Esophagus squamous epithelium (tissue), 5 donors: ENCODE measurements at regions not wholly inside any gene's neighbourhood (a gene's known extent, or its start where the extent isn't known, plus 50 kb on each side); places are given as distances from the start of the nearest gene placed in this dataset.

Experiments used
- DNase-seq: peaks from one replicate; lab custom pipeline; 2025; lab: John Stamatoyannopoulos, UW
- H3K27ac ChIP-seq, 4 donors: fragments of 200-600 bp; sonication (generic); one replicate each; pipeline ENCODE4 v1.5.1; 2016 to 2019; ENCODE audit warnings: mild to moderate bottlenecking in 1 of 4
- H3K27me3 ChIP-seq, 4 donors: fragments of 200-600 bp; sonication (generic); 1 replicate in 3 of 4; 2 replicates in 1 of 4; pipeline versions ENCODE4 v1.5.1 to v1.6.0; 2017 to 2021; ENCODE audit warnings: antibody characterized with exemption in 1 of 4
- H3K36me3 ChIP-seq, 3 donors: fragments of 200-600 bp; sonication (generic); one replicate each; pipeline ENCODE4 v1.5.1; 2016 to 2019
- H3K4me1 ChIP-seq, 3 donors: fragments of 200-600 bp; sonication (generic); one replicate each; pipeline ENCODE4 v1.5.1; 2017 to 2019
- H3K4me3 ChIP-seq, 4 donors: fragments of 200-600 bp; sonication (generic); 1 replicate in 3 of 4; 2 replicates in 1 of 4; pipeline ENCODE4 v1.5.1; 2016 to 2019; ENCODE audit warnings: mild to moderate bottlenecking in 2 of 4, moderate library complexity in 1 of 4
- H3K9me3 ChIP-seq, 3 donors: fragments of 200-600 bp; sonication (generic); one replicate each; pipeline ENCODE4 v1.5.1; 2016 to 2019
- POLR2A ChIP-seq, 4 donors: fragments of 450-650 bp; IDR thresholded peaks; one replicate each; pipeline ENCODE4 v1.6.1; 2017; ENCODE audit warnings: antibody characterized with exemption in 4 of 4, mild to moderate bottlenecking in 4 of 4, moderate library complexity in 3 of 4
- WGBS, 2 donors: methylation state at CpG; one replicate each; pipeline ENCODE4 v1.1.5; 2018; 5-methylcytosine and 5-hydroxymethylcytosine counted together
- intact Hi-C: fragments of 100-400 bp; cut with DNase I; formaldehyde crosslinking; loops from one replicate; pipeline ENCODE4 v1.15.0; 2022
- TF ChIP-seq, protein P1 (sequence below), 6 experiments: fragments of 450-650 bp in 4 of 6; fragments of 200-600 bp in 2 of 6; sonication (generic) in 2 of 6; IDR thresholded peaks; one replicate each; pipeline ENCODE4 v1.5.1; 2016 to 2019; ENCODE audit warnings: antibody characterized with exemption in 6 of 6, mild to moderate bottlenecking in 4 of 6, moderate library complexity in 4 of 6
- donor health status: DM: yes; HTN: yes; CAD: no.

DNA sequence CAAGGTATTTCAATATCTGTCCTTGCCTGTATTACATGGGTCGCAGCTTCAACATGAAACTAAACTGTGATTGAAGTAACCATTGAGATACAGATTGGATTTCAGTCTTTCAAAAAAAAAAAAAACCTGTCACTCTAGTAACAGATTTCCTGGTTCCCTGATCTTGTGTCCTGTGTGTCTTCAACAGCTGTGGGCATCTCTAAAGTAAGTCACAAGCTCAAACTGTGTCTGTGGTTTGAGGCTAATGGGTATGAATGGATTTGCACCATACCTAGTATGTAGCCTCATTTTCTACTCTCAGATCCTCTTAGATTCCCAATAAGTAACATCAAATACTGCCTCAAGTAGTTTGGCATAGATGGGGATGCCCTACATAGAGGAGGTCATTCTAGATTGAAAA lies 300.1 kb downstream of the COG6 start:
- no peak for TF ChIP-seq POLR2A (IDR thresholded peaks at IDR 0.05)
- TF ChIP-seq, protein P1, sequence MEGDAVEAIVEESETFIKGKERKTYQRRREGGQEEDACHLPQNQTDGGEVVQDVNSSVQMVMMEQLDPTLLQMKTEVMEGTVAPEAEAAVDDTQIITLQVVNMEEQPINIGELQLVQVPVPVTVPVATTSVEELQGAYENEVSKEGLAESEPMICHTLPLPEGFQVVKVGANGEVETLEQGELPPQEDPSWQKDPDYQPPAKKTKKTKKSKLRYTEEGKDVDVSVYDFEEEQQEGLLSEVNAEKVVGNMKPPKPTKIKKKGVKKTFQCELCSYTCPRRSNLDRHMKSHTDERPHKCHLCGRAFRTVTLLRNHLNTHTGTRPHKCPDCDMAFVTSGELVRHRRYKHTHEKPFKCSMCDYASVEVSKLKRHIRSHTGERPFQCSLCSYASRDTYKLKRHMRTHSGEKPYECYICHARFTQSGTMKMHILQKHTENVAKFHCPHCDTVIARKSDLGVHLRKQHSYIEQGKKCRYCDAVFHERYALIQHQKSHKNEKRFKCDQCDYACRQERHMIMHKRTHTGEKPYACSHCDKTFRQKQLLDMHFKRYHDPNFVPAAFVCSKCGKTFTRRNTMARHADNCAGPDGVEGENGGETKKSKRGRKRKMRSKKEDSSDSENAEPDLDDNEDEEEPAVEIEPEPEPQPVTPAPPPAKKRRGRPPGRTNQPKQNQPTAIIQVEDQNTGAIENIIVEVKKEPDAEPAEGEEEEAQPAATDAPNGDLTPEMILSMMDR (IDR thresholded peaks at IDR 0.05): no peak
- Histone ChIP-seq H3K27me3 (no peaks in the 10 kb centered on the region), H3K27ac (no peak overlapping the region), H3K4me1 (peaks cover 0 to 10% (median 0%) of the 10 kb centered on the region in 3 donors), H3K4me3 (no peak overlapping the region), H3K9me3 (no peaks in the 10 kb centered on the region), H3K36me3 (no peaks in the 10 kb centered on the region)
- 56 to 90% methylated on average over 1 of the region's 1 CpG for WGBS, 2 donors
- intact Hi-C loops: no loop called here
- no peak for DNase-seq

GRCh38 chr13:39956036-39956435 lies 300.6 kb downstream of the COG6 start:
- Histone ChIP-seq H3K9me3 (no peaks in the 10 kb centered on the region), H3K27ac (no peak overlapping the region), H3K36me3 (no peaks in the 10 kb centered on the region), H3K4me3 (no peak overlapping the region), H3K27me3 (no peaks in the 10 kb centered on the region), H3K4me1 (peaks cover 0 to 10% (median 0%) of the 10 kb centered on the region in 3 donors)
- intact Hi-C loops: no loop called here
- no peak for DNase-seq
- WGBS, 2 donors: 55 to 96% methylated on average over 2 of the region's 2 CpGs
- no peak for TF ChIP-seq POLR2A (IDR thresholded peaks at IDR 0.05)
- TF ChIP-seq, protein P1 (IDR thresholded peaks at IDR 0.05): no peak

GRCh38 chr13:39957868-39958677 lies 302.6 kb downstream of the COG6 start:
- H3K36me3 ChIP-seq: no peaks in the 10 kb centered on the region
- no peak for TF ChIP-seq POLR2A (IDR thresholded peaks at IDR 0.05)
- no peaks in the 10 kb centered on the region for H3K27me3 ChIP-seq
- 53 to 55% methylated on average over 5 of the region's 5 CpGs for WGBS, 2 donors
- H3K4me1 ChIP-seq: peaks cover 0 to 5% (median 0%) of the 10 kb centered on the region in 3 donors
- no peaks in the 10 kb centered on the region for H3K9me3 ChIP-seq
- H3K27ac ChIP-seq: no peak overlapping the region
- peak overlapping the region in 1 of 4 donors; percentile 44 for H3K4me3 ChIP-seq
- DNase-seq: no peak
- intact Hi-C loops: no loop called here

DNA sequence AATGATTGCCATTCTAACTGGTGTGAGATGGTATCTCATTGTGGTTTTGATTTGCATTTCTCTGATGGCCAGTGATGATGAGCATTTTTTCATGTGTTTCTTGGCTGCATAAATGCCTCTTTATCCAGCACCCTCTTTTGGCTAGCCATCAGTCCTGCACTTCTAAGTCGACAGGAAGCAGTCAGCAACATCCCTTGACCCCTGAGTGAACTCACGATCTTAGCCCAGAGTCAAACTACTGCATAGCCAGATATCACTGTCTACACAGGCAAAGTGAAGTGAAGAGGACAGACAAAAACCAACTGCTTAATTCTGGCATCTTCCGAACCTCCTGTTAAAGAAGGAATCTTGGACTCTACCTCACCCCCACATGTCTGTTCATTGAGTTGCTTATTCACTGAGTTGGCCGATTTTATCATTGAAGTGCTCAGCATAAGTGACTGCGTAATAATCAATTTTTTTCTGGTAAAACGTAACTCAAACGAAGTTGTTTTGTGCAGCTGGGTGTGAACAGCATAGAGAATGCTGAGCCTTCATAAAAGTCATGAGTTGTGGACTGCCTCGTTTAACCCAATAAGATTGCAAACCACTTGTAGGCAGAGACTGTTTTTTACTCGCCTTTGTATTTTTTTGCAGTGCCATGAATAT lies 304.2 kb downstream of the COG6 start:
- intact Hi-C loops: no loop called here

DNA sequence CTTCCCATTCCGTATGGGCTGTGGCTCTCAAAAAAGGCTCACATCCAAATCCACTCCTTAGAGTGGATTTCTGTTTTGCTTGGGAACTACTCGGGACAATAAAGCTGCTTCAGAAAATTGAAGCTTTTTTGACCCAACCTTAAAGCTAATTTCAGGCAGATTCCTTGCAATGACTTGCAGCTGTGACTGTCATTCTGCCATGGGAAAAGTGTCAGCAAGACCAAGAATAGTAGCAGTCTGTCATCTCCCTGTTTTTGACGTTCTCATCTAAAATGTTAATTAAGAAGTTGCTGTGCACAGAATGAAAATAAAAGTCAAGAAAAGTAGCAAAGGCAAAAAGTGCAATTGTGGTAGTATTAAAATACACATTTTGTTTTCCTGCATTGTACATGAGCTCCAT lies 304.7 kb downstream of the COG6 start:
- 74% methylated on average over 3 of the region's 3 CpGs for WGBS, 2 donors
- H3K9me3 ChIP-seq: no peaks in the 10 kb centered on the region

More for the DNA sequence above, 304.2 kb downstream of the COG6 start:
- DNase-seq: no peak
- TF ChIP-seq, protein P1 (IDR thresholded peaks at IDR 0.05): no peak
- no peak for TF ChIP-seq POLR2A (IDR thresholded peaks at IDR 0.05)
- Histone ChIP-seq H3K9me3 (no peaks in the 10 kb centered on the region), H3K4me1 (peaks cover 0 to 5% (median 0%) of the 10 kb centered on the region in 3 donors), H3K4me3 (no peak overlapping the region), H3K27ac (no peak overlapping the region), H3K27me3 (no peaks in the 10 kb centered on the region), H3K36me3 (no peaks in the 10 kb centered on the region)
- 79 to 87% methylated on average over 8 to 9 of the region's 9 CpGs for WGBS, 2 donors

More for the DNA sequence above, 304.7 kb downstream of the COG6 start:
- H3K4me3 ChIP-seq: no peak overlapping the region
- TF ChIP-seq, protein P1 (IDR thresholded peaks at IDR 0.05): no peak
- no peak for TF ChIP-seq POLR2A (IDR thresholded peaks at IDR 0.05)
- H3K27ac ChIP-seq: no peak overlapping the region
- H3K4me1 ChIP-seq: peaks cover 0 to 5% (median 0%) of the 10 kb centered on the region in 3 donors
- intact Hi-C loops: no loop called here
- no peak for DNase-seq
- no peaks in the 10 kb centered on the region for H3K27me3 ChIP-seq
- no peaks in the 10 kb centered on the region for H3K36me3 ChIP-seq
